Right lobe of liver (tissue), 4 donors: ENCODE measurements at regions not wholly inside any gene's neighbourhood (a gene's known extent, or its start where the extent isn't known, plus 50 kb on each side); places are given as distances from the start of the nearest gene placed in this dataset.

Experiments
- CTCF ChIP-seq, 4 donors: fragments of 200-600 bp in 3 of 4; fragments of 450-650 bp in 1 of 4; IDR thresholded peaks; one replicate each; pipeline versions ENCODE4 v1.5.1 to v1.8.0; 2016 to 2022; ENCODE audit warnings: antibody characterized with exemption in 4 of 4, mild to moderate bottlenecking in 2 of 4
- POLR2A ChIP-seq: fragments of 450-650 bp; IDR thresholded peaks from one replicate; pipeline ENCODE4 v1.6.1; 2017; ENCODE audit warnings: antibody characterized with exemption, mild to moderate bottlenecking
- donor health status: DM: no; HTN: no; CAD: no.
- donor health status: DM: no; HTN: no; CAD: no.
- donor health status: DM: no; HTN: yes; CAD: no.

GRCh38 chr6:115120391-115120790 lies 777.6 kb upstream of the HS3ST5 start:
- TF ChIP-seq POLR2A (no peak), CTCF (IDR thresholded peaks at IDR 0.05) (no peak)
